ENCODE measurements at regions not wholly inside any gene's neighbourhood (a gene's known extent, or its start where the extent isn't known, plus 50 kb on each side); places are given as distances from the start of the nearest gene placed in this dataset.

GRCh38 chr10:101297901-101298486 is 56.0 kb upstream of the BTRC start:
- POLR2A ChIA-PET = no interaction called here
- DNase-seq (ENCODE audit: low read depth in 1 of 2, low spot score in 1 of 2) = peak; percentile 74 to 82
- no peak overlapping the region for H3K4me3 ChIP-seq
- TF ChIP-seq MAFK (IDR thresholded peaks at IDR 0.05; ENCODE audit: partially characterized antibody) (no peak), HOXB5 (CRISPR knock-in tag; IDR thresholded peaks at IDR 0.05) (no peak), CHD4 (IDR thresholded peaks at IDR 0.05; ENCODE audit: borderline replicate concordance) (no peak), MAX (IDR thresholded peaks at IDR 0.05) (0 out of 2 replicates have a peak, but pooled peaks have one; percentile 28), TP53 (CRISPR knock-in tag; IDR thresholded peaks at IDR 0.05) (no peak), RAD21 (conservative IDR thresholded peaks at IDR 0.05 in 1 of 2, IDR thresholded peaks at IDR 0.05 in 1 of 2) (peak in 1 of 2 experiments; percentile 32; a peak in 1 of 5 replicates), CTCF (IDR thresholded peaks at IDR 0.05) (peak; percentile 87)
- H3K27ac ChIP-seq = no peak overlapping the region
- no peak for FAIRE-seq
- ATAC-seq = peak; percentile 85 to 93
- no peaks in the 10 kb centered on the region for H3K4me1 ChIP-seq
- H3K9me3 ChIP-seq = no peaks in the 10 kb centered on the region
- CTCF ChIA-PET = interaction anchor here (0.5 to 15.8 kb wide), 26 partner anchors 9 to 256 kb away, joined by 3 to 253 read pairs (median 4); no protein-coding TSS in a partner anchor
- 0 out of 3 replicates have a peak overlapping the region, but pooled peaks have one; percentile 11 for H3K4me2 ChIP-seq
- under 1% methylated on average over 9 of the region's 9 CpGs for WGBS (ENCODE audit: missing lambda C conversion rate)

GRCh38 chr10:101299211-101299610 is 54.8 kb upstream of the BTRC start:
- Histone ChIP-seq H3K9me3 (no peaks in the 10 kb centered on the region), H3K4me2 (no peak overlapping the region), H3K4me3 (no peak overlapping the region), H3K27ac (no peak overlapping the region), H3K4me1 (no peaks in the 10 kb centered on the region)
- ChIA-PET CTCF (interaction anchor here (0.8 to 15.8 kb wide), 14 partner anchors 10 to 482 kb away, joined by 3 to 253 read pairs (median 5); no protein-coding TSS in a partner anchor), POLR2A (no interaction called here)
- ATAC-seq (0 out of 6 replicates have a peak, but pooled peaks of 1 of the 2 experiments have one; percentile 8), FAIRE-seq (no peak), DNase-seq (ENCODE audit: low read depth in 1 of 2, low spot score in 1 of 2) (no peak)
- TF ChIP-seq CHD2 (IDR thresholded peaks at IDR 0.05; ENCODE audit: low read length, partially characterized antibody) (no peak), CTCF (IDR thresholded peaks at IDR 0.05) (no peak), CBX2 (IDR thresholded peaks at IDR 0.05; ENCODE audit: borderline replicate concordance, low read depth) (no peak), E2F6 (IDR thresholded peaks at IDR 0.05; ENCODE audit: borderline replicate concordance, low read depth) (no peak)
- 54% methylated on average over 6 of the region's 6 CpGs for WGBS (ENCODE audit: missing lambda C conversion rate)

- Histone ChIP-seq H3K27ac (no peak overlapping the region), H3K4me1 (no peaks in the 10 kb centered on the region), H3K9me3 (no peaks in the 10 kb centered on the region), H3K4me2 (no peak overlapping the region), H3K4me3 (no peak overlapping the region)
- FAIRE-seq = no peak
- DNase-seq (ENCODE audit: low read depth in 1 of 2, low spot score in 1 of 2) = peak; percentile 60 to 73
- ChIA-PET CTCF (interaction anchor here (0.6 to 5.9 kb wide), 22 partner anchors 9 to 290 kb away, joined by 3 to 38 read pairs (median 4); no protein-coding TSS in a partner anchor), POLR2A (interaction anchor here (0.5 kb wide), 1 partner anchor 9 kb away, joined by 4 read pairs; no protein-coding TSS in a partner anchor)
- 9% methylated on average over 2 of the region's 2 CpGs for WGBS (ENCODE audit: missing lambda C conversion rate)
- peak; percentile 70 to 82; a peak in 5 of 6 replicates for ATAC-seq
- TF ChIP-seq SMC3 (IDR thresholded peaks at IDR 0.05) (peak; percentile 70), FOSL2 (IDR thresholded peaks at IDR 0.05) (no peak), FOSL2 (CRISPR knock-in tag; IDR thresholded peaks at IDR 0.05) (no peak), ZC3H11A (IDR thresholded peaks at IDR 0.05) (no peak), KDM1A (IDR thresholded peaks at IDR 0.05; ENCODE audit: low read depth) (no peak), CBX8 (IDR thresholded peaks at IDR 0.05) (no peak), HMGXB4 (CRISPR knock-in tag; IDR thresholded peaks at IDR 0.05; ENCODE audit: borderline replicate concordance) (no peak), FOSB (CRISPR knock-in tag; IDR thresholded peaks at IDR 0.05) (no peak), MAX (IDR thresholded peaks at IDR 0.05) (no peak), RAD21 (conservative IDR thresholded peaks at IDR 0.05 in 1 of 2, IDR thresholded peaks at IDR 0.05 in 1 of 2) (peak; percentile 75 to 86), EHF (CRISPR knock-in tag; IDR thresholded peaks at IDR 0.05) (no peak), KDM5A (IDR thresholded peaks at IDR 0.05) (no peak), JUNB (IDR thresholded peaks at IDR 0.05) (no peak), ZFP36 (IDR thresholded peaks at IDR 0.05; ENCODE audit: borderline replicate concordance, partially characterized antibody) (no peak), CTCF (IDR thresholded peaks at IDR 0.05) (peak; percentile 63)
Measured at GRCh38 chr10:101301111-101301731, 52.7 kb upstream of the BTRC start.
